NCI-H1092 treated with DMSO at 0.1 percent for 48 hours (cell line): ENCODE measurements at regions not wholly inside any gene's neighbourhood (a gene's known extent, or its start where the extent isn't known, plus 50 kb on each side); places are given as distances from the start of the nearest gene placed in this dataset.
"Not testable (repeated sequence)": the region's sequence is repeated elsewhere in the genome, so short reads cannot be mapped to it uniquely, and the experiment has no call there.

Experiments used
- DNase-seq: peaks from one replicate; lab custom pipeline; 2025; lab: John Stamatoyannopoulos, UW

DNA sequence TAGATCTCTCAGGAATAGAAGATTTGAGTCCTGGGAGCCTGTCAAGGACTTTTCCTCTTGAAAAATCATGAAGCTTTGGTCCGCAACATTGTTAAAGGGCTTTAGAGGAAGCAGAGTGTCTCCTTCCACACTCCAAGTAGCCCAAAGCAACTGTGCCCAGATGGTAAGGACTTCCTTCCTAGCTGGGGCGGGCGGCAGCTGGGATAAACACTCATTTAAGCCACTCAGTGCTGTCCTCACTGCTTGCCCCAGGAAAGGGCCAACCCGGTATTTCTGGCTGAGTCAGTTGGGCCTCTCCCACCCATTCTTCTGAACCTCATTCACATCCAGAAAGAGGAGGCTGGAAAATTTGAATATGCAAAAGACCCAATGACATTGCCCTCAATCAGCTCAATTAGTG is 144.3 kb downstream of the CHIC2 start:
- no peak for DNase-seq

DNA sequence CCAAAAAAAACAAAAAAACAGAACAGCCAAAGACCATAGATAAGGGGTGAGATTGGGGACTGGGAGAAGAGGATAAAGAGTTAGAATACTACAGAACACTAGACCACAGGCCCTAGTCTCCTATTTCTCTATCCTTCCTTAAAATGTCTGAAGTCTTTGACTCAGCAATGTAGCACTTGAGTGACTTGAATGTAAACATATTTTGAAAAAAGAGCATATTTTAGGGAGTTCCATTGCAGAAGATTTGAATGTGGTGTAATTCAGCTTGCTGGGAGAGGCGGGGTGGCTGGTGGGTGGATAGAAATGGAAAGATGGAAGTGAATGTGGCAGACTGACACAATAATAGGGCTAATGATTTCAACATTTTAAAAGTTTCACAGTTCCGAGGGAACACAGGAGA is 144.9 kb downstream of the CHIC2 start:
- no peak for DNase-seq

DNA sequence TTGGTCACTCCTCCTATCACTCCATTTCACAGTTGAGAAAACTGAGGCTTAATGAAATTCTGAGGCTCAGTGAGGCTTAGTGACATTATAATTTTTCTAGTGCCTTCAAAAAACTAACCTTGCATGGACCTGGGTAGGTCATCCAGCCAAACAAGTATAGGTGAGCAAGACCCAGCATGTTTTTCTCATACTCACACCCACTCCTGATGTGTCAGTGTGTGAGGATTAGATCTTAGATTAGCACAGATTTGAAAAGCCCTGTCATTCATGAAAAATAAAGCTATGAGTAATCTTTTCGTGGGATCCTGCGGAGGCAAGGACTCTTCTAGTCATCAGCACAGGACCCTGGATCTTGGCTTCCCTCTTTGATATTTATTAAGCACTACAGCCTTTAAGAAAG is 146.7 kb downstream of the CHIC2 start:
- DNase-seq, result no peak

DNA sequence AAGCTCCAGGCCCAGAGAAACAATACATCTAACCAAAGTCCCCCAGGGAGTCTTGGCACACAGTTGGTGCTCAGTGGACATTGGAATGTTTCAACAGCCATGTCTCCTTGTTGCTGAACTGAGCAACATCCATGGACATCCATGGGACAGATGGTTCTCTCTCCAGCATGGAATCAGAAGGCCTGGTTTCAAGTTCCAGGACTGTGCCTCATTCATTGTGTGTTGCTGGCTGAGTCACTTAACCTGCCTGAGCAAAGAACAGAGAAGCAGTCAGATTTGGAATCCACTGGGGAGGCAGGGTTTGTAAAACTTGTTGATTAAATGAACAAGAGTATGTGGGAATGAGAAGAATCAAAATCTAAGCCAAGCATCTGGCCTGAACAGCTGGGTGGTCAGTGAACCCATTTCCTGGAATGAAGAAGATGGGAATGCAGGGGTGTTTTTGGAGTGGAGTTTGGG is 147.9 kb downstream of the CHIC2 start:
- no peak for DNase-seq

DNA sequence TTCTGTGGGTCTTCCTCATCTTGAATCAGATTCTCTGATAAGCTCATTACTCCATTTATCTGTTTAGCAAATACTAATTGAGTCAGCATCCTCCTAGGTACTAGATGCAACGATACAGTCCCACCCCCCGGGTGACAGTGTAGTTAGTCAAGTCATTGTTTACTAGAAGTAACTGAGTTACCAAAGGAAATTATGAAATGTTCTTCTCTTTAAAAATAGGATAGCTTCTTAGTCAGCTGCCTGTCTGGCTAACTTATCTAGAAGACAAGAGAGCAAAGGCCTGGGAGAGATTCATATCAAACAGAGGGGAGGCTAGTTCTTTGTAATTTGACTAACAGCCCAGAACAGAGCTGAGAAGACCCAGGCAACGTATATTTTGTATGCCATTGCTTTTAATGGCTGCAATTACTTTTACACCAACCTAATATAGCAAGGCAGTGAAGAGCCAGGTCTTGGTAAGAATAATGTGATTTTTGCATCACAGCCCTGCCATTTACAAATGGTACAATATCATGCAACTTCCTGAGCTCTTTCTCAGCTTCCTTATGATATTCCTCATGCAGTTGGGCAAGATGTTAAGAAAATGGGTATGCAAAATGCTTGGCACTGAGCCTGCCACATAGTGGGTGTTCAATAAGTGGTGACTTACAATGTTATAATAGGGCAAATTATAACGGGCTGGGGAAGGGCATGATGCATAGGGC is 149.9 kb downstream of the CHIC2 start:
- no peak for DNase-seq

DNA sequence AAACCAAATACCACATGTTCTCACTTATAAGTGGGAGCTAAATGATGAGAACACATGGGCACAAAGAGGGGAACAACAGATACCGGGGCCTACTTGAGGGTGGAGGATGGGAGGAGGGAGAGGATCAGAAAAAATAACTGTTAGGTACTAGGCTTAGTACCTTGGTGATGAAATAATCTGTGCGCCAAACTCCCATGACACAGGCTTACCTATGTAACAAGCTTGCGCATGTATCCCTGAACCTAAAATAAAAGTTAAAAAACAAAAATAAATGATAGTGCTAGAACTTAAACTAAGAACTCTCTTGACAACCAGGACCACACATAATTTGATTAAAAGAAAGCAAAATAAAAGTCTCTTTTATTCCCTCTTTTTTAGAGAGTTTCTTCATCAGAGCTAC is 150.6 kb downstream of the CHIC2 start:
- DNase-seq, result no peak

DNA sequence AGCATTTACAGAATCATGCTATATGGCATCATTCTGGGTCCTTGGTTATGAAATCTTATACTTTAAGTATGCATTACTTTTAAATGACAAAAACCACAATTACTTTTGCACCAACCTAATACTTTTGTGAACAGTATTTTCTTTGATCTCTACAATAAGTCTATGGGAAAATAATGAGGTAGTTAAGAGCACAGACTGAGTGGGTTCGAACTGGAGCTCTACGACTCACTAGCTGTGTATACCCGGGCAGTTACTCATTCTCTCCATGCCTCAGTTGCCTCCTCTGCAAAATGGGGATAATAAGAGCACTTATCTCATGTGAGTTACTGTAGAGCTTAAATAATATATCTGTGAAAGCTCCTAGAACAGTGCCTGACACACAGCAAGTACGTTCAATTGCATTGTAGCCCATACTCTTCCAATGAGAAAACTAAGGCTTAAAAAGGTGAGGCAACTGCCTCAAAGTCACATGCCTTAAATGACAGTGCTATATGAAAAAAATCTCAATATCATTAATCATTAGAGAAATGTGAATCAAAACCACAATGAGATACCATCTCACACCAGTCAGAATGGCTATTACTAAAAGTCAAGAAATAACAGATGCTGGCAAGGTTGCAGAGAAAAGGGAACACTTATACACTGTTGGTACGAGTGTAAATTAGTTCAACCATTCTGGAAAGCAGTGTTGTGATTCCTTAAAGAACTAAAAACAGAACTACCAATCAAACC is 151.5 kb downstream of the CHIC2 start:
- DNase-seq, result no peak

DNA sequence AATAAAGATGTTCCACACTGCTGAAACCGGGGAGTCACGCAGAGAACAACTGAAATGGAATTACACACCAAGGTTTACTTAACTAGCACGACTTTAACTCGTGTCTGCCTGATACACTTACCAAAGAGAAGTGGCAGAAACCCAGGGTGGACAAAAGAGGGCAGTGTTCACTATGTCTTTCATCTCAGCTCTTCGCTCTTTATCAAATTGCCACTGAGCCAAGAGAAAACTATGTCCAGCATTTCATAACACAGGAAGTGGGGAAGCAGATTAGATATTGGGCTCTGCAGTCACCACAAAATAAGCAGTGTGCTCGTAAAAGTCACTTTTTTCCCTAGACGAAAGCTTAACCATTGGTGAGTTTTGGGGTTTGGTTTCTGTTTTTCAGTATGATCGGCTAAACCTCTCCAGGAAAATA is 155.7 kb downstream of the CHIC2 start:
- DNase-seq, result peak; percentile 74

DNA sequence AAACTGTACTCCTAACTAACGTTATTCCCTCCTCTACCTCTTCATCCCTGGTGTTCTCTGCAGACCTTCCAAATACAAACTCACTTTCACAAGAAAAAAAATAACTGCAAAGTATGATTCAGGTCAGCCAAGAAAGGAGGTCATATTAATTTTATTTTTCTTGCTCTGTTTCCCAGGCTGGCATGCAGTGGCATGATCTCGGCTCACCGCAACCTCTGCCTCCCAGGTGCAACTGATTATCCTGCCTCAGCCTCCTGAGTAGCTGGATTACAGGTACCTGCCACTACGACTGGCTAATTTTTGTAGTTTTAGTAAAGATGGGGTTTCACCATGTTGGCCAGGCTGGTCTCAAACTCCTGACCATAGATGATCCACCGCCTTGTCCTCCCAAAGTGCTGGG is 156.6 kb downstream of the CHIC2 start:
- no peak for DNase-seq

DNA sequence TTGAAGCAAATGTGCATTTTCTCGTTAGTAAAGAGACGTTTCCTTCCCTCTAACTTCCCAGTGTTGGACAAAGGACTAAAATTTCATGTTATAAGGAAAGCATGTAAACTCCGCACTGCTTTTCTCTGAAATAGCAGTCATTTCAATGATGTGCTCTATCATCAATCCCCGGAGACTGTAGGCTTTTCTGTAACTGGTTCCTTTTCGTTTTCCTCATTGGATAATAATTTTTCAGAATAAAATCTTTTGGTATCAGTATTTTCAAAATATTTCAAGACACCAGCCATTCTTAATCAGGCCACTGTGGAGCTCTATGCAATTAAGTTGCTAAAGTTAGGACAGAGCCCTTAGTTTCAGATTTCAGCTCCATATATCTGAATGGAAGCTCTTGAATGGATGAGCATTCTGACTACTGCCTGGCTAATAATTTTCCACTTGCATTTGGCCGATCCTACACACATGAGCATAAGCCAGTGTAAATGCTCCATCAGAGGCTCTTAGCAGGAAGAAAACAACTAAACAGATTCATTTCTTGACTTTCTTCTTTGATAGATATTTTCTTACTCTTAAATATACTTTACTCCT is 157.7 kb downstream of the CHIC2 start:
- DNase-seq, result no peak

DNA sequence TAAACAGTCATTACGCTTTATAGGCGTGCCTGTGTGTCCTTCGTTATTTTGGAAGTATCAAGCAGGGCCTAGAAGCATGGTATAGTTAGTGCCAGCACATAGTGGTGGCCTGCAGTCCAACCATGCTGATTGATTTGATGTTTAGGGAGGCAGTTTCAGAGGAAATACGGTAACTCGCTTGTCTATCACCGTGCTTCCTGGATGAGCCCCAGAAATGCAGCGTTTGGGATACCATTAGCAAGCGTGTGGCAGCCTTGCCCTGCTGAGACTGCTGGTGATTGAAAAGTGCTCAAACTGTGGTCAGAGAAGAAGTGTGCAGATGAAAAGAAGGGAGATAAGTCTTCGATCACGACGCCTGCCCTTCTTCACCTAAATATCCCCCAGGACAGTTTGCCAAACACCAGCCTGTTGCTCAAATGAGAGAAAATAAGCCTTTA is 158.4 kb downstream of the CHIC2 start:
- no peak for DNase-seq

DNA sequence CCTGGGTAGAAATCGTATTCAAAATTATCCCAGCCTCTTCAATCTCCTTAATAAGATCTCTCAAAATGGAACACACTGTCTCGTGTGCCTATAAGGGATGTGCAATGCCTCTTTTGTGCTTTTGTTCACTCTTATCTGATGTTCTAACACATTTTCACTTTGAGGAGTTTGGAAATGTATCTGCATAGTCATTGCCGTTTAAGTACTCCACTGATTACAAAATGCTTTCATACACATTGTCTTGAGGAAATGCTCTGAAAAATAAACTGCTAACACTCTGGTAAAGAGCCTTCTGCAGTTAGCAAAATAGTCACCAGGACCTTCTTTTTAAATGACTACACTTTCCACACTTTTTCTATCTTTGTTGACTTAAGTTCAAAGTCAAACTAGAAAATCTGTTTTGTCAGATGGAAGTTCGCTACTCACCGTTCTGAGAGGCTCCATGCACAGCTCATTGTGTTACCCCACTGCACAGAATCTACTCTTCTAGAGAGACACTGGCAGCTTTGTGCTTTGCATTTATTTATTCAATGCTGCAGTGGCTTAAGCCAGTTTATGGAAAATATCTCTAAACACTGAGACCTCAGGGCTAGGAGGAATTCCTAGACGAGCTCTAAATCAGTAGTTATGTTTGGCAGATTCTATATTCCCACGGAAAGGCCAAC is 159.0 kb downstream of the CHIC2 start:
- no peak for DNase-seq

DNA sequence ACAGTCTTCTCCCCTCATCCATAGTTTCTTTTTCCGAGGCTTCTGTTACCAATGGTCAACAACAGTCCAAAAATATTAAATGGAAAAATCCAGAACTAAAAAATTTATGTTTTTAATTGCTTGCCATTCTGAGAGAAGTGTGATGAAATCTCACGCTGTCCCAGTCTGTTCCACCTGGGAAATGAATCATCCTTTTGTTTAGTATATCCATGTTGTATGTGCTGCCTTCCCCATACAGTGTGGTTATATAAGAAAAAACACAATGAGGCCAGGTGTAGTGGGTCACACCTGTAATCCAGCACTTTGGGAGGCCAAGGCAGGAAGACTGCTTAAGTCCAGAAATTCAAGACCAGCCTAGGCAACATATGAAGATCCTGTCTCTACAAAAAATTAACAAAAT is 161.6 kb downstream of the CHIC2 start:
- no peak for DNase-seq

DNA sequence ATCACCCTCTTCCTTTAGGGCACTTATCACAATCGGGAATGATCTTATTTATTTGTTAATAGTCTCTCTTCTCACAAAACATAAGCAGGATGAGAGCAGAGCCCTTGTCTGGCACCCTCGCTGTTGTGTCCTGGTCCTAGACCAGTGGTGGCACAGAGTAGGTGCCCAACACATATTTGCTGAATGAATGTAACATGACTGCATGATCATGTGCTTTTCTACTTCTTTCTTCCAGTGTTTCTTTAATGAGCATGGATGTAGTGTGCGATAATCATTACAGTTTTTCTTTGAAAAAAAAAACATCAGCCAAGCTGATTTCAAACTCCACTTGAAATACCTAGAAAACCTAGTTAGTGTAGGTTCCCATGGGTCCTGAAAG is 164.1 kb downstream of the CHIC2 start:
- no peak for DNase-seq

DNA sequence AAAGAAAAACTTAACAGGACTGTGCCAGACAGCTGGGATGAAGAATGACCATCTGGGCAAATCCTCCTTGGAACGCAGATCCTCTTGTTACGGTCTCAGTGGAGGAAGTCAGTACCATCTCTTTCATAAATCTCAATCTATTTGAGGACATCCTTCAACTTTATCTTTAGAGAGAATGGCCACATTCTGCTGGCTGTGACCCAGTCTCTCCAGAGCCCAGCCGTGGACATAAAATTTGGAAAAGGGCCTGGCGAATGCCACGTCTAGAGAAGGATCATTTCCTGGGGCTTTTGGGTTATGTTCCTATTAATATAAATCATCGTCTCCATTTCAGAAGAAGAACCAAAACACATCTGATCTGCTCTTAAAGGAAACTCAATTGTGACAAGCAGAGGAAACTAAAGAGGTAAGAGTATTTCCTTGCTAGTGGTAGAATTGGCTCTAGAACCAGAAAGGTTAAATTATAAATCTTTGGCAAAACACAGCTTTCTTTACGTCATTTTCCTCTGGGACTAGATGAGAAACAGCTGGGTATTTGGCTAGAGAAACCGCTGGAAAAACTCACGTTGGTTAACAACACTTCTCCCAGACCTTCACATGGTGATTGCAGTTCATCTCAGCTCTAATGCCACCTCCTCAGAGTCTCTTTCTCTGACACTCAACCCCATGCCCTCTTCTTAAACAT is 164.7 kb downstream of the CHIC2 start:
- DNase-seq, result no peak

DNA sequence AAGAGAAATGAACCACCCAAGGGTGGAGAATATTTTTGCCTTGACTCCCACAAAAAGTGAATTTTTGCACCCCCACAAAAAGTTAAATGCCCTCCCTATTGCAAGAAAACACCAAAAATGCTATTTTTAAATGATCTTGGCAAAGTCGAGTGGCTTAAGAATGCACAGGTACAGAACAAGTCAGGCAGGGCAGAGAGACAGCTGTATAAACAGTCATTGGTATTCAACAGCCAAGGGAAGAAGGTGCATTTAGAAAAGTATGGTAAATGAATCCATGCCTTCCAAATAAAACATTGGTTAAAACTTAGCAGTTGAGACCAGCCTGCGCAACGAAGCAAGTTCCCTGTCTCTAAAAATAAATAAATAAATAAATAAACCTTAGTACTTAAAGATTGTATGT is 169.3 kb downstream of the CHIC2 start:
- DNase-seq, result peak; percentile 39

DNA sequence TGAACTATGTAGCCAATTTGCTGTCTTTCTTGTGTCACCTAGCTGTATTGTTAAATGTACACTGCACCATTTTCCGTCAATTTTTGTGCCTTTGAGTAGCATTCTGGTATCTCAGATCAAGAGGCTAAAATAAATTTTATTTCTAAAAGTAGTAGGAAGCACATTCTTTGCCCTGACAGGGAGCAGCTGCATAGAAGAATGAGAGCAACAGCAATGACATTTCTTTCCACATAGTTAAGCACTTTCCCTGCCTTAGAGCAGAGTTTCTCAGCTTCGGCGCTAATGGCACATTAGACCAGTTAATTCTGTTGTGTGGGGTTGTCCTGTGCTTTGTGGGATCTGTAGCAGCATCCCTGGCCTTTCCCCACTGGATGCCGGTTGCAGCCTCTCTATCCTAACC is 173.9 kb downstream of the CHIC2 start:
- DNase-seq, result no peak

DNA sequence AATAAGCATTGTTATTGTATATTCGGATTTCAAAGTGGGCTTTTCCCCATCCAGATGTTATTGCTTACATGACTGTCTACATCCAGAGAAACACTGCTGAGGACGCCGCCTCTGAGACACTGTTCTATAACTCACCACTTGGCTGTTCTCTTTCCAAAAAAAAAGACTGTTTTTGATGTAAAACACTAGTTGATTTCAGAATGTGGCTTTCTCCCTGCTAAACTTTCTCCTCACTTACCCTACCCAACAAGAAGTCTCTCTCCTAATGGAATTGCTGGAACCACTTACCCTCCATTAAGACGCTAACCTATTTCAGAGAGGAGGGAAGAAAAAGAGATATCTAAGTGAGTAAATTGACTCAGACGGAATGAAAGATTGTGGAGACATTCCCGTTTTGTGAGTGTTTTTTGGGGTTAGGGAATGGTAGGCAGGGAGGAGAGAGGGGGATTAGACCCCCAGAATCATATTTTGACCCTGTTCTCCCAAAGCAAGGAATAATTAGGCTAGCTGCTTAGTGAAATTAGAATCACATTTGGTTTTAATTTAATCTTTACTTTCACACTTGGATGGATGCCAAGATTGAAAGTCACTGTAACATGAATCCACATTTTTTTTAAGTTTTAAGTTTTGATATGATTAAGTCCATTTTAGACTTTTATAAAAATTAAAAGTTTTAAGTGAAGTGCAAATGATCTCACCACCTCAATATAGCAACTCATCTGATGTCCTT is 174.9 kb downstream of the CHIC2 start:
- no peak for DNase-seq

DNA sequence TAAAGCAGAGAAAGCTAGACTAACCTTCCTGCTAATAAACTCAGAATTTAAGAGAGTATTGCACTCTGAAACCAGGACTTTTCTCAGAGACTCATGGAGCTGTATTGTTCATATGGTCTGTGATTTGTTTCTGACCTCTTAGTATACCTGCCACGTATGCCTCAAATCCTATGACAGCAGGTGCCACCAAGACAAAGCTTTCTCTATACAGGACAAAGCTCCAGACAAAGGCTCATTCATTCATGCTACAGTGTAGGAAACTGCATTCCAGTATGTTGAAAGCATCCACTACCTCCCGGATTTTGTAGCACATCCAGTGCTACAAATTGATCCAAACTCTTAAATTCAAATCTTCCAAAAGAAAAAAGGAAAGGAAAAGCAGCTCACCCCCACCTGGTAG is 178.3 kb downstream of the CHIC2 start:
- no peak for DNase-seq

DNA sequence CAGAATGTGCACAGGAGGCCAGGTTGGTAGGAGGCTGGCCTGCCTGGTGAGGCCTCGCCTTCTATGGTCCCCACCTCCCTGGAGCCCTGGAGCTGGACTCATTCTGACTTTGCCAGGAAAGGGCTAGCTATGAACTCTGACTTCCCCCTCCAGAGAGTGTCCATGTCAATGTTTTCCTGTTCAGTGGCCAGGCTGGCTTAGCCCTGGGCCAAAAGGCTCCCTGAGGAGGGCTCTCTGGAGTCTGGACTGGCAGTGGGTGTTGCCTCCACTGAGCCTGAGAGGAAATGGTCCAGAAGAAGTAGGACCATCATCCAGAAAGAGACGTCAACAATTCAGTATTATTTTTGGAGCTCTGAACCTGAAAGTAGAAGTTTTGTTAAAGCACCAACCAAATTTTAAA is 178.7 kb downstream of the CHIC2 start:
- no peak for DNase-seq

DNA sequence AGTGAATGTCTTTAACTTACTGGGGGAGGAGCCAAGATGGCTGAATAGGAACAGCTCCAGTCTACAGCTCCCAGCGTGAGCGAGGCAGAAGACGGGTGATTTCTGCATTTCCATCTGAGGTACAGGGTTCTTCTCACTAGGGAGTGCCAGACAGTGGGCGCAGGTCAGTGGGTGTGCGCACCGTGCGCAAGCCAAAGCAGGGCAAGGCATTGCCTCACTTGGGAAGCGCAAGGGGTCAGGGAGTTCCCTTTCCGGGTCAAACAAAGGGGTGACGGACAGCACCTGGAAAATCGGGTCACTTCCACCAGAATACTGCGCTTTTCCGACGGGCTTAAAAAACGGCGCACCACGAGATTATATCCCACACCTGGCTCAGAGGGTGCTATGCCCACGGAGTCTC is 187.3 kb downstream of the CHIC2 start:
- not testable (repeated sequence) for DNase-seq

DNA sequence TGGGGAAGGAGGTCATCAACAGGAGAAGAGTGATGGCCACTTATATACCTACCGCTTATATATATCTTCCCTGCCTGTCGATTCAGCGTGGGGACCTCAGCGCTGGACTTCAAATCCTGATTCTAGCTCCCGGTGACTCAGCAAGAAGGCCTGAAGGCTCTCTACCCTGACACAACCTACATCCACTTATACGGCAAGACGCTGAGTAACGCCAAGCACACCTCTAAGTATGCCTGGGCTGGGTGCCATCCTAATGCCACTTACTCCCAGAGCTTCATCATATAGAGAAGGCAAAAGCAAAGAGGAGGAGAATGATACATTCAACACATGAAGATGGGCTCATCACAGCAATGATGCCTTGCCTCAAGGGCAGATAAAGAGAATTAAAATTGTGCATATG is 198.3 kb downstream of the CHIC2 start:
- no peak for DNase-seq
